ENCODE measurements at regions not wholly inside any gene's neighbourhood (a gene's known extent, or its start where the extent isn't known, plus 50 kb on each side); places are given as distances from the start of the nearest gene placed in this dataset.
A peak's percentile ranks its signal among the peaks of the same experiment; 100 is the strongest.

- no peak for DNase-seq
Observed at GRCh38 chrX:39150621-39151020, 349.4 kb downstream of the MID1IP1 start.

GRCh38 chrX:39152106-39152649 is 350.9 kb downstream of the MID1IP1 start:
- DNase-seq, result peak; percentile 29

GRCh38 chrX:39156051-39156450 is 354.8 kb downstream of the MID1IP1 start:
- DNase-seq, result no peak

- DNase-seq, result no peak
Observed at GRCh38 chrX:39157006-39157405, 355.7 kb downstream of the MID1IP1 start.

GRCh38 chrX:39157796-39158195 is 356.5 kb downstream of the MID1IP1 start:
- no peak for DNase-seq

- DNase-seq, result peak; percentile 71
Observed at GRCh38 chrX:39158801-39159657, 357.8 kb downstream of the MID1IP1 start.

GRCh38 chrX:39159921-39160507 is 358.8 kb downstream of the MID1IP1 start:
- DNase-seq, result no peak

- no peak for DNase-seq
Observed at GRCh38 chrX:39161611-39162255, 360.5 kb downstream of the MID1IP1 start.

- DNase-seq, result no peak
Observed at GRCh38 chrX:39162322-39162735, 361.1 kb downstream of the MID1IP1 start.

GRCh38 chrX:39163581-39164126 is 362.4 kb downstream of the MID1IP1 start:
- DNase-seq, result no peak

- no peak for DNase-seq
Observed at GRCh38 chrX:39164212-39164611, 363.0 kb downstream of the MID1IP1 start.

- no peak for DNase-seq
Observed at GRCh38 chrX:39165185-39165584, 363.9 kb downstream of the MID1IP1 start.

- no peak for DNase-seq
Observed at GRCh38 chrX:39165773-39166172, 364.5 kb downstream of the MID1IP1 start.

GRCh38 chrX:39167791-39168190 is 366.5 kb downstream of the MID1IP1 start:
- no peak for DNase-seq

- no peak for DNase-seq
Observed at GRCh38 chrX:39168609-39169008, 367.4 kb downstream of the MID1IP1 start.

GRCh38 chrX:39169976-39170375 is 368.7 kb downstream of the MID1IP1 start:
- DNase-seq, result no peak

GRCh38 chrX:39170464-39170863 is 369.2 kb downstream of the MID1IP1 start:
- no peak for DNase-seq

GRCh38 chrX:39171686-39172085 is 370.4 kb downstream of the MID1IP1 start:
- DNase-seq, result no peak

GRCh38 chrX:39174241-39174771 is 373.0 kb downstream of the MID1IP1 start:
- DNase-seq, result no peak

GRCh38 chrX:39174772-39175417 is 373.6 kb downstream of the MID1IP1 start:
- DNase-seq, result no peak

GRCh38 chrX:39175418-39176057 is 374.3 kb downstream of the MID1IP1 start:
- no peak for DNase-seq

- DNase-seq, result no peak
Observed at GRCh38 chrX:39176105-39176504, 374.8 kb downstream of the MID1IP1 start.

Measured in NCI-H2171 (cell line).